Upper lobe of right lung (tissue), 1 donor: ENCODE measurements at regions not wholly inside any gene's neighbourhood (a gene's known extent, or its start where the extent isn't known, plus 50 kb on each side); places are given as distances from the start of the nearest gene placed in this dataset.
A peak's percentile ranks its signal among the peaks of the same experiment; 100 is the strongest.

Source experiments
- ATAC-seq: fragments of 200-7000 bp; cut with Tn5 transposase; one replicate; pipeline ENCODE4 v1.9.1; 2020; ENCODE audit warnings: mild to moderate bottlenecking, moderate library complexity
- DNase-seq: peaks from one replicate; pipeline ENCODE4 v3.0.0-alpha.2; 2020
- H3K27ac ChIP-seq: fragments of 200-600 bp; one replicate; pipeline ENCODE4 v1.8.0; 2022
- H3K27me3 ChIP-seq: fragments of 200-600 bp; one replicate; pipeline ENCODE4 v1.8.0; 2022; ENCODE audit warnings: mild to moderate bottlenecking
- H3K36me3 ChIP-seq: fragments of 200-600 bp; one replicate; pipeline ENCODE4 v1.8.0; 2022
- H3K4me1 ChIP-seq: fragments of 200-600 bp; one replicate; pipeline ENCODE4 v1.8.0; 2022
- H3K4me3 ChIP-seq: fragments of 200-600 bp; one replicate; pipeline ENCODE4 v1.8.0; 2022; ENCODE audit warnings: mild to moderate bottlenecking
- H3K9me3 ChIP-seq: fragments of 200-600 bp; one replicate; pipeline ENCODE4 v1.8.0; 2022
- CTCF ChIP-seq: fragments of 200-600 bp; IDR thresholded peaks from one replicate; pipeline ENCODE4 v1.8.0; 2022; ENCODE audit warnings: antibody characterized with exemption
- intact Hi-C: fragments of 100-400 bp; cut with DNase I; formaldehyde crosslinking; loops from one replicate; pipeline ENCODE4 v1.11.0; 2022
- donor health status: DM: no; HTN: yes; CAD: no; lungs with severe emphysema.

GRCh38 chr15:85325834-85326233, 54.6 kb upstream of the AKAP13 start:
- TF ChIP-seq CTCF, result no peak
- ATAC-seq, result no peak
- Histone ChIP-seq H3K36me3 (no peaks in the 10 kb centered on the region), H3K9me3 (no peaks in the 10 kb centered on the region), H3K4me3 (no peak overlapping the region), H3K4me1 (peaks cover 14% of the 10 kb centered on the region), H3K27me3 (no peaks in the 10 kb centered on the region), H3K27ac (no peak overlapping the region)
- intact Hi-C loops, result no loop called here
- no peak for DNase-seq

- intact Hi-C loops, result no loop called here
- DNase-seq, result no peak
- H3K27me3 ChIP-seq, result no peaks in the 10 kb centered on the region
- peaks cover 18% of the 10 kb centered on the region for H3K4me1 ChIP-seq
- no peak overlapping the region for H3K27ac ChIP-seq
- H3K36me3 ChIP-seq, result no peaks in the 10 kb centered on the region
- TF ChIP-seq CTCF, result no peak
- ATAC-seq, result no peak
- H3K4me3 ChIP-seq, result no peak overlapping the region
- no peaks in the 10 kb centered on the region for H3K9me3 ChIP-seq
These were observed 54.1 kb upstream of the AKAP13 start for GRCh38 chr15:85326291-85326690.

- Histone ChIP-seq H3K4me1 (peaks cover 28% of the 10 kb centered on the region), H3K36me3 (no peaks in the 10 kb centered on the region), H3K4me3 (no peak overlapping the region), H3K27me3 (no peaks in the 10 kb centered on the region), H3K9me3 (no peaks in the 10 kb centered on the region), H3K27ac (no peak overlapping the region)
- DNase-seq (no peak), ATAC-seq (no peak)
- no peak for TF ChIP-seq CTCF
- intact Hi-C loops, result no loop called here
These were observed 52.6 kb upstream of the AKAP13 start for GRCh38 chr15:85327820-85328219.

DNA sequence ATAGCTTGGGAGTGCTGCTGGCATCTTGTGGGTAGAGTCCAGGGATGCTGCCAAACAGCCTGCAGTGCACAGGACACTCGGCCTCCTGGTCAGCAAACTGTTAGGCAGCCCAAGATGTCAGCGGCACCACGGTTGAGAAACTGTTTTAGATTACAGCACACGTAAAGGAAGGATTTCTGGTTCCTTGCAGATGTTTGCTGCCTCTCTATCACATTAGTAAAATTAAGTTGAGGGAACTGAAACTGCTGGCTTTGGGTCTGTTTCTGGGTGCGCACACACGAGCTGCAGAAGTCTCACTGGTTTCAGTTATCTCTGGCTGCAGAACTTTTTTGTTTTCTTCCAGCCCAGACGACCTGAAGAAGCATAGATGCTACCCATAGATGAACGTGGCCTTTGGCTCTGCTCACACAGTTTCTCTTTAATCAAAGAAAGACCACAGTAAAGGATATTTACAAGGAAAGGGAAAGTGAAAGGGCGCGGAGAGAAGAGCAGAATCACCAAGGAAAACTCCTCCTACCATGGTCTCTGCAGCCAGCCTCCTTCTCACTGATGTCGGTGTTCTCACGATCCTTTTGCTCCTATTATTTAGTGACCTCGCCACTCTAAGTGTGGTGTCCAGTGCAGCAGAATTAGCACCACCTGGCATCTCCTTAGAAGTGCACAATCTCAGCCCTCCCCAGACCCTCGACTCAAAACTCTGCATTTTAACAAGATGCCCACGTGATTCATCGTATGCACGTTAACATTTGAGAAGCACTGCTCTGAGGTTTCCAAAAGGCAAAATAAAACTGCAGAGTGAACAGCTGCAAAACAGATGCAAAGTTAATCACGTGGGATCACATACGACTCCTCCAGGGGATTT, 50.6 kb upstream of the AKAP13 start:
- DNase-seq, result no peak
- ATAC-seq, result peak; percentile 2
- intact Hi-C loops, result no loop called here
- Histone ChIP-seq H3K9me3 (no peaks in the 10 kb centered on the region), H3K36me3 (no peaks in the 10 kb centered on the region), H3K27ac (peak overlapping the region; percentile 94), H3K4me3 (peak overlapping the region; percentile 52), H3K27me3 (no peaks in the 10 kb centered on the region), H3K4me1 (peaks cover 28% of the 10 kb centered on the region)
- no peak for TF ChIP-seq CTCF
